ENCODE measurements at regions not wholly inside any gene's neighbourhood (a gene's known extent, or its start where the extent isn't known, plus 50 kb on each side); places are given as distances from the start of the nearest gene placed in this dataset.

DNA sequence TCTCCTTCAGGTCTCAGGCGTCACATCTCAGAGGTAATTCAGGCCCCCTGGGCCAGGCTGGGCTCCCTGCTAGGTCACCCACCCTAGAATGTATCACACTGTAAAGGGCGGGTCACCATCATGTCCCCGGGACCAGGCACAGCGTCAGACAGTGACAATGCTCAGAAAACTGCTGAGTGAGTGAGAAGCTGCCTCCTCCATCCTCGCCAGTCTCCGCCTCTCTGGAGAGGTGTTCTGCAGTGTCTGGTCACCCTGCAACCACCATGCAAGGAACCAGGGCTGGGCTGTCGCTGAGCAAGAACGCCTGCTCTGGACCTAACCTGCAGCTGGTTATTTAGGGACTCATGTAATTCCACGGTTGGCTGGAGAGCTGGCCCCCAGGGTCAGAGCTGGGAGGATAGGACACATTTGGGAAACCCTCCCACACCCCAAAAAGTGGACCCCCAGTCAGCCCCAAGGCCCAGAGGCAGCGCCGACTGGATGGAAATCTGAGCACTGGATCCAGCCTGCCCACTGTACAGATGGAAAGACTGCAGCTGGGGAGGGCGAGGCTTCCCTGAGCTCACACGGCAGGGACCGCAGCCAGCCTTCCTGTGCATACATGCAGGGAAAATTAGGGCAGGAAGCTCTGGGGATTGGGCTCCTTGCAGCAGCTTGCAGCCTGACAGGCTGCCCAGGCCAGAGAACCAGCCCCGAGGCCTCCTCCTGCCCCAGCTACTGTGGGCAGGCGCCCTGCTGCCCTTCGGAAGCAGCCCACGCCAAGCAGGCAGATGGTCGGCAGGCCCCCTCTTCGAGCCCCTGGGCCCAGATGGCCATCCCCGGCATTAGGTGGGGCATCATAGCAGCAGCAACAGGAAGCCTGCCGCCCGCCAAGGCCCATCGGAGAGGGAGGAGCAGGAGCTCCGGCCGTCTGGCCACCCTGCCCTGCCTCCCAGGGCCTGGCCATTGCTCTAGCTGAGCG lies 105.4 kb upstream of the ZMIZ1 start:
- DNase-seq, result no peak

DNA sequence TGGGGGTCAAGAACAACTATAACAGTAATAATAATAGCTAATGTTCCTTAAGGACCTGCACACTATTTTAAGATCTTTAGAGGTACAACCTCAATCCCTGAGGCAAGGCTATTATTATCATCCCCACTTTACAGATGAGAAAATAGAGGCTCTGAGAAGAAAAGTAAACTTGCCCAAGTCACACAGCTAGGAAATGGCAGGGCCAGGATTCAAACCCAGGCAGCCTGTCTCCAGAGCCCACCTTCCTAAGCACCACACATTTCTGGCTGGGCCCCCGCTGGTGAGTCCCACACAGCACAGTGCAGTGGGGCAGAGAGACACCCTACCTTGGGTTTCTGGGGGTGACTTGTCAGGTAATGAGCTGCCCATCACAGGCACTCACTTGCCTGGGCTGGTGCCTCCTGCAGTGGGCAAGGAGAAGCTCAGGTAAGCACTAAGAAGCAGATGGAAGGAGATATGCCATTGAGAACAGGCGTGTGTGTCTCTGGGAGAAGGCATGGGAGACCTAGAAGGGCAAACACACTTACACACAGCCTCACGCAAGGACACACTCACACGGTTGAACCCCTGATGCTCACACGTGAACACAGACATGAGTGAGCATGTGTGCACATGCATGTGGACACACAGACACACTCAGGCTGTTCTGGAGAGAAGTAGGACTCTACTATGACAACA lies 104.4 kb upstream of the ZMIZ1 start:
- no peak for DNase-seq

DNA sequence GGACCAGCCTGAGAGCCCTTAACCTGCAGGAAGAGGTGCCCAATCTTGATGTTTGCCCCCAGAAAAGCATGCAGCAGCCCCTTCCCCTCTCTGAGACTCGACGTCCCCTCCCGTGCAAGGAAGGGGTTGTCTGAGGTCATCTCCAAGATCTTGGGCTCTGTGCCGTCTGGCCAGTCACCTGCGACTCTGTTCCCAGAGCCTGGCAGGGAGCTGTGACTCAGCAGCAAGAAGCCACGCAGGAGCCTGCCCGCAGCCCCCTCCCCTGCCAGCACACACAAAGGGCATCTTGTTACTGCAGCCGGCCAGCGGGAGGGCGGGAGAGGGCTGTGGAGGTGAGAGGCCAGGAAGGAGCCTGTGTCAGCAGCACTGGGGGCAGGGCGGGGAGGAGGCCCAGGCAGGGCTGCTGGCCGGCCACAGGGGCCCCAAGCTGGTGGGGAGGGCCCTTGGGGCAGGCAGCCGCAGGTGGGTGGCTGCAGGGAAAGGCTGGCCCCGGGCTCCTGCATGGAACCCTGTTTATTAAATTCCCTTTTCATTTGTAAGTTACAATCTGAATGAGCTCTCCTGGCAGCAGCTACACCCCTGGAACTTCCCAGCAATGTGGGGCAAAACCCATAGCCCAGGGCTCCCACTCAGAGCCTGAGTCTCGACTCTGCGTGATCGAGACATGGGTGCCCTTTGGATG lies 103.7 kb upstream of the ZMIZ1 start:
- no peak for DNase-seq

DNA sequence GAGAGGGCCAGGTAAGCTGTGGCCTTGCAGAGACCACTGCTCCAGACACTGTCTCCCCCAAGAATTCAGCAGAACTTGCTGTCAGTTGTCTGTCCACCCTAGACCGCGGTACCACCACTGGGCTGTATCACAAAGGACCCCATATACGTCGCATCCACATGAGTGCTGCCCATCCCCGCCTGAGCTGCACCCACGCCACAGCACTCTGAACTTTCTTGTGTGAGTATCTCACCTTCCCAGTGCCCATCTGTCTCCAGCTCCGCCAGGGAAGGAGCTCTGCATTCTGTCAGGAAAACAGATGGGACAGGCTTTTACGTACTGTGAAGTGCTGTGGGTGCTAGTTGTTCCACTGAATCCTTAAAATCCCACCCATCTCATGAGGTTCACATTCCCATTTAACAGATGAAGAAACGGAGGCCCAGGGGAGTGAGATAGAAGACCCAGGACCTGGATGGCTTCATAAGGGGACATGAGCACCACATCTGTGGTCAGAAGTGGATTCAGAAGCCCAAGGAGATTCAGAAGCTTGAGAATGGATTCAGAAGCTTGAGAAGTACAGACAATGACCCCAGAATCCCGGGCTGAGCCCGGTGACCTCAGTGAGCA lies 102.5 kb upstream of the ZMIZ1 start:
- DNase-seq, result no peak

DNA sequence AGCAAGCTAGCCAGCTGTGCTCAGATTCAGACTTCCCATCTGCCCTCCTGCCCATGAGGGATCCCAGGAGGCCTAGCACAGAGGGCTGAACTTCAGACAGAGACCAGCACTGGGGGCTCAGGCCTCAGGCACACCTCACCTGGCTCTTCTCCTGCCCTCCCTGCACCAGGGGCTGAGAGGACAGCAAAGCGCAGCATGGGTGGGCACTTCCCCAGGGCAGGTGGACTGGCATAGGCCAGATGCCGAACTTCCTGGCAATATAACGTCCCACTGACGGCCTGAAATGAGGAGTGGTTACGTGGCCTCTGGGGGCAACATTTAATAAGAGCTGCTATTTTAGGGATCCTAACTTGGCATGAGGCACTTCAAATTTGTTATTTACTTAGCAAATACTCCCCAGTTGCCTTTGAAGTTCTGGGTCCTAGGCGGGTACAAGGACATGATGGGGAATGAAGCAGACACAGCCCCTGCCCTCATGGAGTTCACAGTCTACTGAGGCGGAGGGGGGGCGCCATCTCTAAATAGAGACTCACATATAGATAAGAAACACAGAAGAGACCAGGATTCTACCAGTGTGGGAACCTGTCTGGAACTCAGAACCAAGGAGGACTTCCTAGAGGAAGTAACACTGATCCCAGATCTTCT lies 101.8 kb upstream of the ZMIZ1 start:
- DNase-seq, result no peak

DNA sequence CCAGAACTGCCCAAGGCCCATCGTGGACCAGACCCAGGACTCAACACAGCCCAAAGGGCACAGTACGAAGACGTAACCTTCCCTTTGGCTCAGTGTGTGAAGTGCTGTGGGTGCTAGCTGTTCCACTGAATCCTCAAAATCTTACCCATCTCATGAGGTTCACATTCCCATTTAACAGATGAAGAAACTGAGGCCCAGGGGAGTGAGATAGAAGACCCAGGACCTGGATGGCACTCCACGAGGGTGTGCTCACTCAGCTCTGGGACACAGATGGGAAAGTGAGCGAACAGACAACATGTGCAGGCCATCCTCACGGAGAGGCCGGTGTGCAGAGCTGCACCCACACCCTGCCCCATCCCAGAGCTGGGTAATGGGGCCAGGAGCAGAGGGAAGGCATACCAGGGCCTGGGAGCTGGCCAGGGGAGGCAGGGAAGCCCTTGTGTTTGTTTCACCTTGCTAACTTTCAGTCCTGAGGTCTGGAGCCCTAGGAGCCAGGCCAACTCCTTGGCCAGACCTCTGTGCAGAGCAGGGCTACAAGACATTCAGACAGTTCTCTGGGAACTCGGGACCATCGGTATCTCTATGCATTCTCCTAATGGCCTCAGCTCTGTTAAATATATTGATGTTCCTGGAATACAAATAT lies 100.3 kb upstream of the ZMIZ1 start:
- no peak for DNase-seq

DNA sequence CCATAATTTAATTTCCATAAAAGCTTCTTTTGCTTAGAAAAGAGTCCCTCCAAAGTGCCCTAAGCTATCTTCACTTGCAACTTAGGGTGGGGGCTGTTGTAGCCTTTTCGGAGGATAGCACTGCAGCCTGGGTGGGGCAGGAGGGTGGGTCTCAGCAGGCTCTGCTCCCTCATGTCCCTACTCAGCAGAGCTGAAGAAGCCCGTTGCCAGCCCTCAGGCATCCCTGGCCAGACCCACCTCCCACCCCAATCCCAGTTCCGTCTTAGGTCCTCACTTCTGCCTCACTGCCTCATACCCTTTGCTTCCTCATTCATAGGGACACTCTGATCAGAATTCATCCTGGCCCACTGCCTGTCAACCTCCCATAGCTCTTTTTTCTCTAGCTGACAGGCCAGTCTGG lies 99.8 kb upstream of the ZMIZ1 start:
- no peak for DNase-seq

DNA sequence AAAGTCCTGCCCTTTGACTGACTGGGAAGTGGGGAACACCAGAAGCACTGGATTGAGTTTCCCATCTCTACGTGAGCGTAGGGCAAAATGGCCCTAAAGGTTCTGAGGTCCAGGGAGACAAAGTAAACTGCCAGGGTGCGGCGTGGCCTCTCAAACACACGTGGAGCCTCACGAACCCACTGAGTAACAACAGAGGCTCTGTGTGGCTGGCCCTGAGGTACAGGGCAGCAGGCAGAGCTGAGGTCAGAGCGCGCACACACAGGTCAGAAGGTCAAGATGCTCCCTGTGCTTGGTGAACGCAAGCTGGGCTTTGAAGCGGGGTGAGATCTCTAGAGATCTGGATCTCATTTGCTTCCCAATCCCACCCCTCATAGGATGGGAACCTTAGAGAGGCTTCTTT lies 99.0 kb upstream of the ZMIZ1 start:
- no peak for DNase-seq

DNA sequence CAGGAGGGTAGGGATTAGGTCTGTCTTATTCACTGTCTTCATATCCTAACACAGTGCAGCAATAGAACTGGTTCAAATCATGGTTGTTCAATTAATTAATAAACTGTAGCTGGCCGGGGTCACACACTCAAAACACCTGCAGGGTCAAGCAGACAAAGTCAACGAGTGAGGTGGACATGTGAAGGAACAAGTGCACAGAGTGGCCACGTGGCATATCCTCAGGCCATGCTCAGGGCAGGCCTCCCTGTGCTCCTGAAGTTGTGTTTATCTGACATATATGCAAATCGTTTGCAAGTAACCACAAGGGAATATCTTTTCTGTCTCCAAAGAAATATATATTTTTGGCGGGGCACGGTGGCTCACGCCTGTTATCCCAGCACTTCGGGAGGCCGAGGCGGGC lies 98.5 kb upstream of the ZMIZ1 start:
- no peak for DNase-seq

DNA sequence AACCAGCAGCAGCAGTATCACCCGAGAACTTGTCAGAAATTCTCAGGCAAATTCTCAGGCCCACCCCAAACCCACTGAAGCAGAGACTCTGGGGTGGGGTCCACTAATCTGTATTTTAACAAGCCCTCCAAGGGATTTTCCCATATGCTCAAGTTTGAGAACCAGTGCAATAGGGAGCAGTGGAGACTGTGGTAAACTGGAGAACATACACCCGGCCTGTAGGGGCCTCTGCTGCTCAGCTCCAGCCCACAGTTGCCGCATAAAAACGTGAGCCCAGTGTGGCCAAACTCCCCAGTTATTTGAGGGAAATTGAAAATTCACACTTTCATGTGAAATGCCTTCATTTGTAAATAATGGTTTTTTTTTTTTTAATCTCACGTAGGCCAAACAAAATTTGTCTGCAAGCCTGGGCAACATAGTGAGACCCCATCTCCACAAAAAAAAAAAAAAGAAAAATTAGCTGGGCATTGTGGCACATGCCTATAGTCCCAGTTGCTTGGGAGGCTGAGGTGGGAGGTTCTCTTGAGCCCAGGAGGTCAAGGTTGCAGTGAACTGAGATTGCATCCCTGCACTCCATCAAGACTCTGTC lies 97.6 kb upstream of the ZMIZ1 start:
- DNase-seq, result no peak

DNA sequence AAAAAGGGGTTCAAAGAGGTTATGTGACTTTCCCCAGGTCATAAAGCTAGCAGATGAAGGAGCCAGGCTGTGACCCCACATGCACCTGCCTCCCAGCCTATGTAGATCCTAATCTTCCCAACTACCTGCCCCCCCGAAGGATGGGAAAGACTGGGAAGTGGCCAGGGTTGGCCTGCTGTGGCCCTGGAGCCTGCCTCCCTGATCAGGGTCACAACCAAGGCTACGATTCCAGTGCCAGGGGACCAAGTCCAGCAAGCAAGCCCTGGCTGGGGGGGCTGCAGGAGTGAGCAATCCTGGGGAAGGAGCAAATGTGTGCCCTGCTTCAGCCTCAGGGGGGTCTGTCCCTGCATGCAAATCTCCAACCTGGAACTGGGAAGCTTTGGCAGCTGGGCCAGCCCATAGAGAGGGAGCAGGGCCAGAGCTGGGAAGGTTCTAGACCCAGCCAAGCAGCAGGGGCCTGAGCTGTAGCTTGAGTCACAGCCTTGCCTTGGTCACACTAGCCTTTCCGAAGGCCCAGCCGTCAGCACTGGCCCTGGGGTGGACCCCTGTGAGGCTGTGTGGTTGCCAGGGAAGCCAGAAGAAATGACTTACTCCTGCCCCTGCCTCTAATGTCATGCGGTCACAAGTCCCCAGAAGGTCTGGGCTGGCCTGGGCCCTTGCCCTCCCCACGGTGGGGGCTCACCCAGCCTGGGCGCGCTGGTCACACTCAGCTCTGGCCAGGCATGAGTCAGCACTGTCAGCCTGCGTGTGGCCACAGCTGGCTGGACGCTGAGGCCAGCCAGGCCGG lies 96.4 kb upstream of the ZMIZ1 start:
- no peak for DNase-seq

DNA sequence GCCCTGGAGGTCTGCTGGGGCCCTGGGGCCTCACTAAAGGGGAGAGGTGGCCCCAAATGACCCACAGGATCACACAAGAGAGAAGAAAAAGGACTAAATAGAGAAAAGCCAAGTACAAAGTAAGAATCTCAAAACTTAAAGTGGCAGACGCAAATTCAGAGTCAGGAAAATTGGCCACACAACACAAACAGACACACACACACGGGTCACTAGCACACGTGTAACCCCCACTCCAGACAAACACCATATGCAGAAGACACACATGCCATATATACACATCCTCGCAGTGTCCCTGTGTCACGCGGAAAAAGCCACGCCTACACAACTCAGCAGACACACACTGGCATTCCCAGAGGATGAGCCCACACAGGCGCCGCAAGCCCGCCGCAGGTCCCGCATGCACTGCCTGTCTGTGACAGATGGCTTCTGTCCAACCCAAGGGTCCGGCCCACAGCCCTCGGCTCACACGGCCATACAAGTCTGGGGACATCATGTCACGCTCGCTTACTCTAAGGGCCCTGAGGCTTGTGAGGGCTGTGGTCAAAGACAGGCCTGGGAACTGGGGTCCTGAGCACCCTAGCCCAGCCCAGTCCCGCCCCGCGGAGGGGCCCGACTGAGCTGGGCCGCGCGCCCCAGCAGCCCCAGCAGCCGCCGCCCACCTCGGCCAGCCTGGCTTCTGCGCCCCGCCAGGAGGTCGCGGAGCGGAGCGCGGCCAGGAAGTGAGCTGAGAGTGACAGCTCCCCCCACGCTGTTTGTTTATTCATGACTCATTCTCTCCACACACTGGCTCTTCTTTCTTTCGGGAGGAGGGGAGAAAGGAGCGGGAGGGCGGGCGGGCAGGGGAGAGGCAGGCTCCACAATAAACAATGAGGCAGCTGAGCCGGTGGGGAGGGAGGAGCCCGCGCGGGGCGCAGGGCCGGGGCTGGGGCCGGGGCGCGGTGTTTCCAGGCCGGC lies 95.5 kb upstream of the ZMIZ1 start:
- peak; percentile 69 to 70 for DNase-seq

DNA sequence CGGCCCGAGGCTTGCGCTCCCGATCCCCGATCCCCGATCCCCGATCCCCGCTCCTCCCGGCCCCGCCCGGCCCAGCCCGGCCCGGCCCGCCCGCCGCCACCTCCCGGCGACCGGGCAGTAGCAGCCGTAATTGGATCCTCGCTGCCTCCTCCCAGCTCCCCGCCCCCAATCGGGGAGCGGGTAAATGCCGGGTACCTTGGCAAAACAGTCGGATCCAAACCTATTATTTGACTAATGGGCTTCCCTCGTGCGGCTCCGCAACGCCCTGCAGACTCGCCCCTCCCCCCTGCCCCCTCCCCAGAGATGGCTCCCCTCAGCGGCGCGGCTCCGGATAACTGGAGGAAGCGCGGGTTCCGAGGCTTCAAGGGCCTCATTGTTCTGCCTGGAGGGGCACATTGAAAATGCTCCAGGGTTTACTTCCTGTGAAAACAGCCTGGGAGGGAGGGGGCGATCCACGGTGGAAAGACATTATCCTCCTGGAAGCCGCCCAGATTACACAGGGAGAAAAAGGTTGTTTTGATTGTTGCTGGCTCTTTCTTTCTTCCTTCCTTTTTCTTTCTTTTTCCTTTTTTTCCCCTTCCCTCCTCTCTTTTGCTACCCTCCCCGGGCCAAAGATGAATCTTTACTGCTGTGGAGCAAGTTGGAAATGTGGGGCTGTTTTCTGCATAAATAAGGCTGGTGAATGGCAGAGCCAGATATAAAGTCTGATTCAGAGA lies 94.7 kb upstream of the ZMIZ1 start:
- DNase-seq, result peak in 1 of 2 donors; percentile 35

DNA sequence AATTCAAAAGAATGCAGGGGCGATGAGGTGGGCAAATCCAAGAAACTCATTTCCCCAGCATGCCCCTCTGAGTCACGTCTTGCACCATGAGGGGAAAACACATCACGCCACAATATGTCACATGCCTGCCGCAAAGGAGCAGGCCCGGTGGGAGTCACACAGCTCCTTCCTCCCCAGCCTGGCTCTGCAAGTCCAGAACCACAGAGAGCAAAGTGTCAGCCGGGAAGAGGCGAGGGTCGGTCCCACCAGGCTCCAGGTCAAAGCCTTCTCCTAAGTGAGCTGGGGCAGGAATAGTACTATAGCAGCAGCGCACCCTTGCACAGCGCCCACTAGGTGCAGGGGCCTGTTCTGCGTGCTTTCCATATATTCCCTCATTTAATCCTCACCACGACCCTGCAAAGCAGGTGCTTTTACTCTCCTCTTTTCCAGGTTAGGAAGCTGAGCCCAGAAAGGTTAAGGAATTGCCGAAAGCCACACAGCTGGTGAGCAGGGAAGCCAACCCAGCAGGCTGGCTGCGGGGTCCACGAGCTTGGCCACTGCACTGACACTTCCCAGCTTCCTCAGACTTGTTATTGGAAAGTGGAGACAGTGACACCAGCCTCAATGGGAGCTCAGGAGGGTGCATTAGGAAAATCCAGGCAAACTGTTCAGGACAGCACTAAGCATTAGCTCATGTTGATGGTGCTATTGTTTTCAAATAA lies 94.0 kb upstream of the ZMIZ1 start:
- DNase-seq, result peak; percentile 42 to 79

DNA sequence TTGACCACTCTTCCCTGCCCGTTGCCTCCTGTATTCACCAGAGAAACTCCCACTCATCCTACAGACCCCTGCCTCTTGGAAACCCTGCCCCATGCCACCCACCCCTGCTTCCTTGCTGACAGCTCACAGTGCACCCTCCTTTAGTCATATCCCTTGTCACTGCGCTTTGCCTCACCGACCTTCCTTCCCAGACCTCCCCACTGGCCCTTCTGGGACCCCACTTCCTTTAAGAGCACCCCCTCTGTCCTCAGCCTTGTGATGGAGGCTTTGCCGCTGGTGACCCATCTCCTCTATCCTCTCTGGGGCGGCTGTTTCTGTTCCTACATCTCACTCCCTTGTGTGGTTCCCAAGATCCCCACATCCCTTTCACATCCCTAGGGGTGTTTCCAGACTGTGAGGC lies 92.8 kb upstream of the ZMIZ1 start:
- no peak for DNase-seq

DNA sequence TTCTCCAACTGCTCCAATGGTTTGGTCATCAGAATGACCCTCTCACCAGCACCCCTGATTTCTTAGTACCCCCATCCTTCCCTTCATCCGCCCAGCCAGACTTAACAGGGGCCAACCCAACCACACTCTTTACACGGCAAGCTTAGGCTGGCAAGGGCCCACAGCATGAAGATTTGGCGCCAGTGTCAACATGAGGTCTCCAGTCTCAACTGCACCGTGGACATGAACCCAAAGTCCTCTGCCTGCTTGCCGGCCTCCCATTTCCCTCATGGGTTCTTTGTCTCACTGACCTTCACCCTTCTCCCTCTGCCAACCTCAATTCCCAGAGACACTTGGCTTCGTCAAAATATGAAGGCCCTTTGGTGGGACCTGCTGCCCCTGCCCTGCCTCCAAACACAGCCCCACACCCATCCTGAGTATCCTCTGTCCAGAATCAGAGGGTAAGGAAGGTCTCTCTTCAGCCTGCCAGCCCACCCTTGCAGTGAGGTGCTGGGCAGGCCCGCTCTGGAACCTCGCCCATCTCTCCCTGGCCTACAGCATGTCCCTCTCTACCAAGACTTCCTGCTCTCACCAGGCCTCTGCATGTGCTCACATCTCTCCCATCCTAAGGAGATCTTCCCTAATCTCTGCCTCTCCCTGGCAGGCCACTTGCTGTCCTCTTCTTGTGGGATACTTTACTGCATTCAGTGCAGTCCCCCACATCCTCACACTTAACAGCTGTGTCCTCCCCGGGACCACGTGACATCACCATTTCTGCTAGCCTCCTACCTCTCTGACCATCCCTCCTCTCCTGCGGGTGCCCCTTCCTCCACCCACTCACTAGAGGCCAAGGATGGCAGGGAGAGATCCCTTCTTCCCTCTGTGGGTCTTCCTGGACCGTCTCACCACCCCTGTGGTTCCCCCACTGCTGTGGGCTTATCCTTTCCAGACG lies 91.7 kb upstream of the ZMIZ1 start:
- DNase-seq, result no peak

DNA sequence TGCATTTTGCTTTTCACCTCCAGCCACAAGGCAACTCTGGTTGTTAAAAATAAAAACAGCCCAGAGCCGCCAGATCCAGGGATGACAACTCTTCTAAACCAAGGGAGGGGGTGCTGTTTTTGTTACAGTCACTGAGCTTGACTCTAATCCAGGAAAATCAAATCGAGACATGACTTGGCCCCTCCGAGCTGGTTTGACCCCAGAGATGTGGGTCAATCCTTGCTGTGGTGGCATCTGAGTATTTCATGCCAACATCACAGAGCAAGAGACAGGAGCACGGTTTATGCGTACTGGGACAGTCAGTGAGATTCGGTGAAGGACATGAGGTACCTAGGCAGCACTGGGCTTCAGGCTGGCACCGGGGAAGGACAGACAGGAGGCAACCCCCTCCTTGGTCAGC lies 88.8 kb upstream of the ZMIZ1 start:
- DNase-seq, result no peak
